ENCODE measurements at regions not wholly inside any gene's neighbourhood (a gene's known extent, or its start where the extent isn't known, plus 50 kb on each side); places are given as distances from the start of the nearest gene placed in this dataset.

DNA sequence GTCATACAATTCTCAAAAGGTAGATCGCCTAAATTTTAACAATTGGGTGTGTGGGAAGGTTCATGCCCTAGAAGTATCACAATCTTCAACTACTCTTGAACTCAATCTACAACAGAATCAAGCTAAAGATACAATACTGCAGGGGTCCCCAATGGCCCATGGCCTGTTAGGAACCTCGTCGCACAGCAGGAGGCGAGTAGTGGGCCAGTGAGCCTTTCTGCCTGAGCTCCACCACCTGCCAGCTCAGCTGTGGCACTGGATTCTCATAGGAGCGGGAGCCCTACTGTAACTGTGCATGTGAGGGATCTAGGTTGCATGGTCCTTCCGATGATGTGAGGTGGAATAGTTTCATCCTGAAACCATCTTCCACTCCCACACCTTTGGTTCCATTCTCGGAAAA lies 230.6 kb downstream of the KLF12 start:
- Histone ChIP-seq H3K9ac (ENCODE audit: low read length) (no peak overlapping the region), H3K4me3 (ENCODE audit: low read depth in 1 of 2, low read length in 2 of 2) (no peak overlapping the region), H3K36me3 (ENCODE audit: insufficient read depth, low read length) (no peaks in the 10 kb centered on the region), H3K9me3 (ENCODE audit: low read length) (no peaks in the 10 kb centered on the region), H3K27ac (ENCODE audit: low read depth, low read length) (no peak overlapping the region), H3K4me1 (ENCODE audit: insufficient read depth, low read length) (peaks cover 3% of the 10 kb centered on the region), H3K27me3 (ENCODE audit: control insufficient read depth in 1 of 2, insufficient read depth in 2 of 2, low read length in 2 of 2) (no peaks in the 10 kb centered on the region)

DNA sequence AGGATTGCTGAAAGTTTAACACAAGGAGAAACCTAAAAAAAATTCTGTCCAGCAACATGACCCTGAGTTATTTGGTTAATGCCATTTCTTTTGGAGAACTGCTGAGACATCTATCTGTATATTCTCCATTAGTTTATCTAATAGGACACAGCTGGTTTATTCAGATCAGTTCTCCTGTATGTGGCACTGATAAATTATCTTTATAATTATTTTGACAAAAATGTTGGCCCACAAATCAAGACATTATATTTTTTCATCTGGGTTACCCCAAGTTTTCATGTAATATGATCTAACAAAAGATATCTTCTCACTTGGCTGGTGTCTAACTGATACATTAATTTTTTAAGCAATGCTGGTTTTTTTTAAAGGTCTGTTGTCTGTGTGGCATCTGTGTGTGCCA lies 231.4 kb downstream of the KLF12 start:
- Histone ChIP-seq H3K36me3 (ENCODE audit: insufficient read depth, low read length) (no peaks in the 10 kb centered on the region), H3K27me3 (ENCODE audit: control insufficient read depth in 1 of 2, insufficient read depth in 2 of 2, low read length in 2 of 2) (no peaks in the 10 kb centered on the region), H3K4me1 (ENCODE audit: insufficient read depth, low read length) (peaks cover 5% of the 10 kb centered on the region), H3K9ac (ENCODE audit: low read length) (no peak overlapping the region), H3K9me3 (ENCODE audit: low read length) (no peaks in the 10 kb centered on the region), H3K27ac (ENCODE audit: low read depth, low read length) (no peak overlapping the region), H3K4me3 (ENCODE audit: low read depth in 1 of 2, low read length in 2 of 2) (no peak overlapping the region)

- no peaks in the 10 kb centered on the region for H3K27me3 ChIP-seq (ENCODE audit: control insufficient read depth in 1 of 2, insufficient read depth in 2 of 2, low read length in 2 of 2)
- H3K4me3 ChIP-seq (ENCODE audit: low read depth in 1 of 2, low read length in 2 of 2): no peak overlapping the region
- H3K9me3 ChIP-seq (ENCODE audit: low read length): no peaks in the 10 kb centered on the region
- no peak overlapping the region for H3K9ac ChIP-seq (ENCODE audit: low read length)
- peaks cover 5% of the 10 kb centered on the region for H3K4me1 ChIP-seq (ENCODE audit: insufficient read depth, low read length)
- no peaks in the 10 kb centered on the region for H3K36me3 ChIP-seq (ENCODE audit: insufficient read depth, low read length)
- no peak overlapping the region for H3K27ac ChIP-seq (ENCODE audit: low read depth, low read length)
Observed at GRCh38 chr13:73902296-73902695, 231.9 kb downstream of the KLF12 start.

GRCh38 chr13:73901324-73902068 lies 232.7 kb downstream of the KLF12 start:
- no peak overlapping the region for H3K9ac ChIP-seq (ENCODE audit: low read length)
- H3K27ac ChIP-seq (ENCODE audit: low read depth, low read length): no peak overlapping the region
- peaks cover 5% of the 10 kb centered on the region for H3K4me1 ChIP-seq (ENCODE audit: insufficient read depth, low read length)
- H3K27me3 ChIP-seq (ENCODE audit: control insufficient read depth in 1 of 2, insufficient read depth in 2 of 2, low read length in 2 of 2): no peaks in the 10 kb centered on the region
- no peaks in the 10 kb centered on the region for H3K36me3 ChIP-seq (ENCODE audit: insufficient read depth, low read length)
- no peaks in the 10 kb centered on the region for H3K9me3 ChIP-seq (ENCODE audit: low read length)
- H3K4me3 ChIP-seq (ENCODE audit: low read depth in 1 of 2, low read length in 2 of 2): no peak overlapping the region

DNA sequence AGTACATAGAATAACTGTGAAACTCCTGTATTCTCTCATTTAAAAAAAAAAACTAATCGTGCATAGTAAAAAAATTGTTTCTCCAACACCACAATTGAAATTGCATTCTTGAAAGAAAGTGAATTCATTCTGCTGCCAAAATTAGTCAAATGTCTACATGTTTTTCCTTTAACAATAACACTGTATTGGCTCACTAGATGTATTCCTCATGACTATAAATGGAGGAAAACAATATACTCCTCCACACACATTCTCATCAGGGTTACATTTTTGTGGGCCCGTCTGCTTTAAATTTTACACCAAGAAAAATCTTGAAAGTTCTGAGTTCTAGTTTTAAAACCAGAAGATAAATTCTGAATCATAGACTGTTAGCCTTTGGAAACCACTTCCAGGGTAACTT lies 233.6 kb downstream of the KLF12 start:
- Histone ChIP-seq H3K4me1 (ENCODE audit: insufficient read depth, low read length) (peaks cover 5% of the 10 kb centered on the region), H3K36me3 (ENCODE audit: insufficient read depth, low read length) (no peaks in the 10 kb centered on the region), H3K4me3 (ENCODE audit: low read depth in 1 of 2, low read length in 2 of 2) (no peak overlapping the region), H3K9ac (ENCODE audit: low read length) (no peak overlapping the region), H3K27ac (ENCODE audit: low read depth, low read length) (no peak overlapping the region), H3K27me3 (ENCODE audit: control insufficient read depth in 1 of 2, insufficient read depth in 2 of 2, low read length in 2 of 2) (no peaks in the 10 kb centered on the region), H3K9me3 (ENCODE audit: low read length) (no peaks in the 10 kb centered on the region)

DNA sequence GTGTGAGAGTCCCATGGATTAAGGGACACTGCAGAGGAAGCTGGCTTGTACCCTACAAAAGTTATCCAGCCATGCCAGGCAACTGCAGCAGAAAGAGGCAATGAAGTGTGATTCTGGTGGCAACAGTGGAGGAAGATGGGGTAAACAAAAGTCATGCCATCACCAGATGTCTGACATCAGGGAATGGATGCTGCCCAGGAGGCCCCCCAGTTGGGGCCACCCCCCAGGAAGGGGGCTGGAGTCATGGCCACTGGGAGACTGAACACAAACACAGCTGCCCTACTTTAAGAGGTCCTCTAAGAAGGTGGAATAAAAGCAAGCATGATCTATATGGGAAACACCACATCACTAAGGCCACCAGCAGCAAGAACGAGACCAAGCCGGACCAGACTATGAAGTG lies 235.3 kb downstream of the KLF12 start:
- Histone ChIP-seq H3K9ac (ENCODE audit: low read length) (no peak overlapping the region), H3K27me3 (ENCODE audit: control insufficient read depth in 1 of 2, insufficient read depth in 2 of 2, low read length in 2 of 2) (no peaks in the 10 kb centered on the region), H3K4me3 (ENCODE audit: low read depth in 1 of 2, low read length in 2 of 2) (no peak overlapping the region), H3K9me3 (ENCODE audit: low read length) (no peaks in the 10 kb centered on the region), H3K36me3 (ENCODE audit: insufficient read depth, low read length) (no peaks in the 10 kb centered on the region), H3K27ac (ENCODE audit: low read depth, low read length) (no peak overlapping the region), H3K4me1 (ENCODE audit: insufficient read depth, low read length) (peaks cover 5% of the 10 kb centered on the region)

DNA sequence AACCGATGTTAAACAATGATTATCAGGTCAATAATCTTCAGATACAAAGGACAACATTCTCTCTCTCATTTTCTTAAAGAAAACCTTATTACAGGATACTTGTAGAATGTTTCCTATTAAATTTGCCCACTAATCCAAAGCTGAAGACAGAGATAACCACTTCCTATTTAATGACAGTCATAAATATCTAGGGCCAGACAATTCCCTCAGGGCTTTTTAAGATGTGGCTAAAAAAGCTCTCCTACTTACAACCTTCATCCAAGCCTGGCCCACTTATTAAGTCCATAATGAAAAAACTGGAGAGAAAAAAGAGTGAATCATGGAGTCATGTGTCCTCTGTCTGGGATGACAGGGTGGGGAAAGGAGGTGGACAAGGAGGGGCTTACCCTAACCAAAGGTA lies 235.9 kb downstream of the KLF12 start:
- no peak overlapping the region for H3K9ac ChIP-seq (ENCODE audit: low read length)
- H3K4me3 ChIP-seq (ENCODE audit: low read depth in 1 of 2, low read length in 2 of 2): no peak overlapping the region
- H3K9me3 ChIP-seq (ENCODE audit: low read length): no peaks in the 10 kb centered on the region
- no peaks in the 10 kb centered on the region for H3K36me3 ChIP-seq (ENCODE audit: insufficient read depth, low read length)
- H3K27me3 ChIP-seq (ENCODE audit: control insufficient read depth in 1 of 2, insufficient read depth in 2 of 2, low read length in 2 of 2): no peaks in the 10 kb centered on the region
- H3K27ac ChIP-seq (ENCODE audit: low read depth, low read length): no peak overlapping the region
- H3K4me1 ChIP-seq (ENCODE audit: insufficient read depth, low read length): peaks cover 5% of the 10 kb centered on the region

- H3K9ac ChIP-seq (ENCODE audit: low read length): no peak overlapping the region
- no peak overlapping the region for H3K4me3 ChIP-seq (ENCODE audit: low read depth in 1 of 2, low read length in 2 of 2)
- no peak overlapping the region for H3K27ac ChIP-seq (ENCODE audit: low read depth, low read length)
- H3K27me3 ChIP-seq (ENCODE audit: control insufficient read depth in 1 of 2, insufficient read depth in 2 of 2, low read length in 2 of 2): no peaks in the 10 kb centered on the region
- H3K36me3 ChIP-seq (ENCODE audit: insufficient read depth, low read length): no peaks in the 10 kb centered on the region
- H3K4me1 ChIP-seq (ENCODE audit: insufficient read depth, low read length): peaks cover 5% of the 10 kb centered on the region
- no peaks in the 10 kb centered on the region for H3K9me3 ChIP-seq (ENCODE audit: low read length)
Observed at GRCh38 chr13:73894995-73895571, 239.1 kb downstream of the KLF12 start.

DNA sequence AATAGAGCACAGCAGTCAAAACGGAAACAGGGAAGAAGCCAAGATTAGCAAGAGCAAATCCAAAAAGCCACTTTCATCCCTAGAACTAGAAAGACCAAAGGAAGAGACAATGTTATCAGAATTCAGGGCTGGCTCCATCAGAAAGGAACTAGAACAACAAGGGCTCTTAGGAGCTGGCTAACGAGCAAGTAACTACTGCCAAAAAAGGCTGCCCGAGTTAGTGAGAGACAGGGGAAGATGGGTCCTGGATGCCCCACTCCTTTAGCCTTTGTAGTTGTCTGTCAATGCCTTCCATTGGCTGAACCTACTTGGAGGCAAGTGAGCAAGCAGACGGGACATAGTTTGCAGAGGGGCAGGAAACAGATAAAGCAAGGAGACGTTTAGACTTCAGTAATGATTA lies 240.4 kb downstream of the KLF12 start:
- Histone ChIP-seq H3K27me3 (ENCODE audit: control insufficient read depth in 1 of 2, insufficient read depth in 2 of 2, low read length in 2 of 2) (no peaks in the 10 kb centered on the region), H3K9me3 (ENCODE audit: low read length) (no peaks in the 10 kb centered on the region), H3K9ac (ENCODE audit: low read length) (no peak overlapping the region), H3K36me3 (ENCODE audit: insufficient read depth, low read length) (no peaks in the 10 kb centered on the region), H3K27ac (ENCODE audit: low read depth, low read length) (no peak overlapping the region), H3K4me1 (ENCODE audit: insufficient read depth, low read length) (peaks cover 5% of the 10 kb centered on the region), H3K4me3 (ENCODE audit: low read depth in 1 of 2, low read length in 2 of 2) (no peak overlapping the region)

DNA sequence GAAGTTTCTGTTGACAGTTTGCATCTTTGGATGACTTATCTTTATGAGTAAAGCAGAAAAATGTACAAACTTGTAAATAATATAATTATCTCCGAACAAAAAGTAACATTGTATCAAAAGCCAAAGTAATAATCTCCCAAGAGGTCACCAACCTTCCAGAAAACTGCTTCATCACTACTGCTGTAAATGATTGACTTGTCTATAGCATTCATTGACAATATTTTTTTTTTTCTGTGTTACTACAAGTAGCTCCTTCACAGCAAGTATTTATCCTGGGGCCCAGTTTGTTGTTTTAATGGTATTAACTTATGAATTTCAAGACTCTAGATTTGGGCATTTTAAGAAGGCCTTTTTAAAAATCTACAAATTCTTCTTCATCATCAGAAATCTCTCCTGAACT lies 242.4 kb downstream of the KLF12 start:
- H3K9ac ChIP-seq (ENCODE audit: low read length): no peak overlapping the region
- H3K27ac ChIP-seq (ENCODE audit: low read depth, low read length): no peak overlapping the region
- no peaks in the 10 kb centered on the region for H3K27me3 ChIP-seq (ENCODE audit: control insufficient read depth in 1 of 2, insufficient read depth in 2 of 2, low read length in 2 of 2)
- H3K9me3 ChIP-seq (ENCODE audit: low read length): no peaks in the 10 kb centered on the region
- no peaks in the 10 kb centered on the region for H3K36me3 ChIP-seq (ENCODE audit: insufficient read depth, low read length)
- no peak overlapping the region for H3K4me3 ChIP-seq (ENCODE audit: low read depth in 1 of 2, low read length in 2 of 2)
- H3K4me1 ChIP-seq (ENCODE audit: insufficient read depth, low read length): no peaks in the 10 kb centered on the region

DNA sequence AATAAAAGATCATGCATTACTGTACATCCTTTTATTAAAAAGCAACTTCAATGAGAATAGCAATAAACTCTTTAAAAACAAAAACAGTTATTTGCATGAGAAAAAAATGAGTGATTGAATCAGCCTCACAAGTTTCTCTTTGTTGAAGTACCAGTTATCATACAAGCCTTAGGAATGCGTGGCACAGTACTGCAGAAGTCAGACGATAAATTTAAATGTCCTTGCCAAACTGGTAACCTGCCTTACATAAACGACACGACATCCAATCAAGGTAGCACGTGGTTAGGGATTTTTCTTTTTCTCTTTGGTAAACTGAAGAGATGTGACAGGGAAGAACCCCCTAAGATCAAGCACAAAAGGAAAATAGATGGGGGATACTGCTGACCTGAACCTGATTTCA lies 251.0 kb downstream of the KLF12 start:
- no peak overlapping the region for H3K4me3 ChIP-seq (ENCODE audit: low read depth in 1 of 2, low read length in 2 of 2)

DNA sequence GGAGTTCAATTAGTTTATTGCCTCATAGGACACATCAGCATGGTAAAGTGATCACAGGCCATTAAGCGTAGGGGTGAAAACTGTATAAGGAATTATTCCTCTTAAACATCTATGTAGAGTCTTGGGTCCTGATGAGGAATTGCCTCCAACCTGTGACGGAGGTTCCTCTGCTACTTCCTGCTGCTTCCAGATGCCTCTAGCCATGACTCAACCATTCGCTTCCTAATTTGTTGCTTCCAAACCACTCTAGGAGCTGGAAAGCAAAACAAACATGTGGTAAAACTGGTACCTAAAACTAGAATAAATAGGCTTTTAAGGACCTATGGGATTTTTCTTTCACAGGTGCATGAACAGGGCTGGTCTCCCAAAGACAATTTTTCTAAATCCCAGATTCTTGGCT lies 253.8 kb downstream of the KLF12 start:
- Histone ChIP-seq H3K4me3 (ENCODE audit: low read depth in 1 of 2, low read length in 2 of 2) (no peak overlapping the region), H3K9me3 (ENCODE audit: low read length) (no peaks in the 10 kb centered on the region), H3K9ac (ENCODE audit: low read length) (no peak overlapping the region), H3K4me1 (ENCODE audit: insufficient read depth, low read length) (no peaks in the 10 kb centered on the region), H3K27ac (ENCODE audit: low read depth, low read length) (no peak overlapping the region), H3K36me3 (ENCODE audit: insufficient read depth, low read length) (no peaks in the 10 kb centered on the region), H3K27me3 (ENCODE audit: control insufficient read depth in 1 of 2, insufficient read depth in 2 of 2, low read length in 2 of 2) (no peaks in the 10 kb centered on the region)

More for the DNA sequence above, 251.0 kb downstream of the KLF12 start:
- Histone ChIP-seq H3K27ac (ENCODE audit: low read depth, low read length) (no peak overlapping the region), H3K9ac (ENCODE audit: low read length) (no peak overlapping the region), H3K4me1 (ENCODE audit: insufficient read depth, low read length) (no peaks in the 10 kb centered on the region), H3K36me3 (ENCODE audit: insufficient read depth, low read length) (no peaks in the 10 kb centered on the region), H3K27me3 (ENCODE audit: control insufficient read depth in 1 of 2, insufficient read depth in 2 of 2, low read length in 2 of 2) (no peaks in the 10 kb centered on the region), H3K9me3 (ENCODE audit: low read length) (no peaks in the 10 kb centered on the region)

All from muscle layer of colon (tissue), 2 donors.